ENCODE measurements at regions not wholly inside any gene's neighbourhood (a gene's known extent, or its start where the extent isn't known, plus 50 kb on each side); places are given as distances from the start of the nearest gene placed in this dataset.

- TF ChIP-seq CTCF (IDR thresholded peaks at IDR 0.05; ENCODE audit: extremely low read depth in 1 of 2, insufficient read depth in 1 of 2, low read depth in 1 of 2, low read length in 2 of 2) (no peak), POLR2A (IDR thresholded peaks at IDR 0.05; ENCODE audit: low read depth, low read length) (no peak)
These were observed 1921.4 kb upstream of the PCDH20 start for GRCh38 chr13:63337041-63337440.

All from endothelial cell of umbilical vein (primary cell).